ENCODE measurements at regions not wholly inside any gene's neighbourhood (a gene's known extent, or its start where the extent isn't known, plus 50 kb on each side); places are given as distances from the start of the nearest gene placed in this dataset.

- TF ChIP-seq, protein P1, sequence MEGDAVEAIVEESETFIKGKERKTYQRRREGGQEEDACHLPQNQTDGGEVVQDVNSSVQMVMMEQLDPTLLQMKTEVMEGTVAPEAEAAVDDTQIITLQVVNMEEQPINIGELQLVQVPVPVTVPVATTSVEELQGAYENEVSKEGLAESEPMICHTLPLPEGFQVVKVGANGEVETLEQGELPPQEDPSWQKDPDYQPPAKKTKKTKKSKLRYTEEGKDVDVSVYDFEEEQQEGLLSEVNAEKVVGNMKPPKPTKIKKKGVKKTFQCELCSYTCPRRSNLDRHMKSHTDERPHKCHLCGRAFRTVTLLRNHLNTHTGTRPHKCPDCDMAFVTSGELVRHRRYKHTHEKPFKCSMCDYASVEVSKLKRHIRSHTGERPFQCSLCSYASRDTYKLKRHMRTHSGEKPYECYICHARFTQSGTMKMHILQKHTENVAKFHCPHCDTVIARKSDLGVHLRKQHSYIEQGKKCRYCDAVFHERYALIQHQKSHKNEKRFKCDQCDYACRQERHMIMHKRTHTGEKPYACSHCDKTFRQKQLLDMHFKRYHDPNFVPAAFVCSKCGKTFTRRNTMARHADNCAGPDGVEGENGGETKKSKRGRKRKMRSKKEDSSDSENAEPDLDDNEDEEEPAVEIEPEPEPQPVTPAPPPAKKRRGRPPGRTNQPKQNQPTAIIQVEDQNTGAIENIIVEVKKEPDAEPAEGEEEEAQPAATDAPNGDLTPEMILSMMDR (optimal IDR thresholded peaks at IDR 0.05 in 1 of 3, IDR thresholded peaks at IDR 0.05 in 1 of 3, conservative IDR thresholded peaks at IDR 0.05 in 1 of 3; ENCODE audit: extremely low read depth in 1 of 3, insufficient read depth in 2 of 3, low read length in 3 of 3): no peak
- TF ChIP-seq EZH2 (IDR thresholded peaks at IDR 0.05; ENCODE audit: low read length): no peak
Observed at GRCh38 chr12:60468546-60468945, 872.7 kb downstream of the SLC16A7 start.
